Epidermal melanocyte (primary cell): ENCODE measurements at regions not wholly inside any gene's neighbourhood (a gene's known extent, or its start where the extent isn't known, plus 50 kb on each side); places are given as distances from the start of the nearest gene placed in this dataset.
A peak's percentile ranks its signal among the peaks of the same experiment; 100 is the strongest.

ENCODE experiments used
- DNase-seq: peaks from one replicate; pipeline ENCODE4 v3.0.0; 2011; ENCODE audit warnings: low spot score; ENCODE audit not compliant: insufficient read length

DNA sequence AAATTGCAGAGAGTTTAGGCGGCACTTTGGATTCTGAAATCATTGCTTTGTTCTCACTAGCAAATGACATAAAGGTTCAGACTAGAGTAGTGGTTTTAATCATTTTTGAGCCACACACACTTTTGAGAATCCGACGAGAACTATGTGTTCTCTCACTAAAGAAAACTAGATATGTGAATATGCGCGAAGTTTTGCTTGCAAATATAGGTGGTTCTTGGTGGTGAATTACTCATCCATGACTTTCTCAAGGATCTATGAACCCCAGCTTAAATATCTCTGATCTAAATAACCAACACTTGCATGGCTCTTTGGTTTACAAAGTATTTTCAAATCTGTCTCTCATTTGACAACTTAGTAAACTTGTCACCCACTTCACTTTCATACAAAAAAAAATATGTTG, 54.8 kb downstream of the NOG start:
- no peak for DNase-seq

GRCh38 chr17:56648806-56649205, 55.3 kb downstream of the NOG start:
- DNase-seq = no peak

GRCh38 chr17:56652628-56653027, 59.1 kb downstream of the NOG start:
- no peak for DNase-seq

DNA sequence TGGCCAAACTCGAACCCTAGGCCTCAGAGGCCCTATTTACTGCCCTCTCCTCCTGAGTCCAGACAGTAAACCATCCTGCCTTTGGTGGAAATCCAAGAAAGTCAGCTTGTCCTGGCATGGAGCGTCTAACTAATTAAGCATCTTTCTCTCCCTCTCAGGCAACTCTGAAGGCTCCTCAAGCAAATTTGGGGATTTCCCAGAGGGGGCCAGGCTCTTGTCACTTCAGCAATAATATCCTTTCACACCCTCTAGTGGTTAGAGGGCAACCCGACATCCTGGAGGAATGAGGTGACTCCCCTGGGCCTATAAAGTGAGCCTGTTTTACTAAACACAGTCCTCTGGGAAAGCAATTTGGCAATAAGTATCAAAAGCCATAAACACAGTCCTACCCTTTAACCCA, 60.4 kb downstream of the NOG start:
- DNase-seq = no peak

- DNase-seq = no peak
Observed at GRCh38 chr17:56656701-56657327, 63.3 kb downstream of the NOG start.

DNA sequence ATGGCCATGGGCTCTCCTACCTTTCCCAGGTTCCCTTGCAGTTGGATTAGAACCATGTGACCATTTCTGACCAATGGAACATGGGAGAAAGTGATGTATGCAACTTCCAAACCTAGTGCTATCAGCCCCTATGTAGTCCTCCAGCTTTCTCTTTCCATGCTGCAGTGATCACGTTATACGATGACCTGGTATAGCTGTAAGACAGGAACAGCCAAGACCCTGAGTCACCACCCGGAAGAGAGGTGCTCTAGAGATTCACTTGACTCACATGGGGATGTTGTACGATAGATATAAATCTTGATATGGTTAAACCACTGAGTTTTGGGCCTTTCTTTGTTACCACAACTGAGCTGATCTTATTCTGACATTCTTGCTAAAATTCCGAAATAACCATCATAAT, 65.1 kb downstream of the NOG start:
- no peak for DNase-seq

GRCh38 chr17:56659622-56660021, 66.1 kb downstream of the NOG start:
- DNase-seq = no peak

DNA sequence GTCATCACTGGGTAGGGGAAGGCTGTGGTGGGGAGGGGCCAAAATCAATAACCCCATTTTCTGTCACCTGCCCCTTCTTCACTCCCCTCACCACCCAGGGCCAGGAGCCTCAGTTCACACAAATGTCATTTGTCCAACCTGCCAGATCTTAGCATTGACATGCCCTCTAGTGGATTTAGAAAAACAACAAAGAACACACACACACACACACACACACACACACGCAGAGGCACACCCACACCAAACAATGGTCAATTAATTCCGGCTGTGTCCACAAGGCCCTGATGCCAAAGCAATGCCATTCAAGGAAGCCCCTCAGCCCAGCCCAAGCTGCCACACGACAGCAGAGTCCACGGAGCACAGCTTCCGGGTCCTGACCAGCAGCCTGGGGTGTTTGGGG, 68.4 kb downstream of the NOG start:
- no peak for DNase-seq

DNA sequence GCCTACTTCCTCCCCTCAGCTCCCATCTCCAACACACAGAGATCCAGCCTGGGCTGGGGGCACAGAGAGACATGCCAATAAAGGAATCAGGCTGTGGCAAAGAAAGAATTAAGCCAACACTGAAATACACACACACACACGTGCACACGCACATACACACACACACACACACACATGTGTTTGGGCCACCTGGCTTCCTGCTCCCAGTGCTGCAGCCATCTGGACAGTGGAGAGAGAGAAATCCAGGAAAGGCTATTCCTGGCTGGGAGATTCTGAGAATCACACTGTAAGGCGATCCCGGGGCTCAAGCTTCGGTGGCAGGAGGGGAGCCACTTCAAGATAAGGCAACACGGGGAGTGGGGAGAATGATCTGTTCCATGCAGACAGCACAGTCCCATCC, 72.4 kb downstream of the NOG start:
- no peak for DNase-seq

DNA sequence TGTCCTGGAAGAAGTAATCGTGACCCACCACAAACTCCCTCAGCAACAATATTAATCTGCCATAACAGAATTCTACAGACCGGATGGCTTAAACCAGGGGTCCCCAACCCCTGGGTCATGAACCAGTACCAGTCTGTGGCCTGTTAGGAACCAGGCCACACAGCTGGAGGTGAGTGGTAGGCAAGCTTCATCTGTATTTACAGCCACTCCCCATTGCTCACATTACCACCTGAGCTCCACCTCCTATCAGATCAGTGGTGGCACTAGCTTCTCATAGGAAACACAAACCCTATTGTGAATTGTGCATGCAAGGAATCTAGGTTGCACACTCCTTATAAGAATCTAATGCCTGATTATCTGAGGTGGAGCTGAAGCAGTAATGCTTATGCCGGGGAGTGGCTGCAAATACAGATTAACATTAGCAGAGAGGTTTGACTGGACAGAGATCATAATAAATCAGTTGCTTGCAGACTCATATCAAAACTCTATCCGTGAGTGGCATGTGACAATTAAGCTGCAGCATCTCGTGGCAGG, 74.5 kb downstream of the NOG start:
- no peak for DNase-seq

DNA sequence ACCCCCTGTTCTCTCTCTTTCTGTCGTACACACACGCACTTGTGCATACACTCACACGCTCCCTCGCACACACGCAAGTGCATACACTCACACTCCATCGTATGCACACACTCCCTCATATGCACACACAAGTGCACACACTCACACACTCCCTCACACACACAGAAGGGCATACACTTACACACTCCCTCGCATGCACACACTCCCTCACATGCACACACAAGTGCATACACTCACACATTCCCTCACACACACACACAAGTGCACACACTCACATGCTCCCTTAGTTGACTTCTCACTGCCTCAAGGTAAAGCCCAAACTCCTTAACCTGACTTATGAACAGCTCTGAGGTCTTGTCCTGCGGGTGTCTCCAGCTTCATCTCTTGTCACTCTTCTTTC, 78.7 kb downstream of the NOG start:
- no peak for DNase-seq

DNA sequence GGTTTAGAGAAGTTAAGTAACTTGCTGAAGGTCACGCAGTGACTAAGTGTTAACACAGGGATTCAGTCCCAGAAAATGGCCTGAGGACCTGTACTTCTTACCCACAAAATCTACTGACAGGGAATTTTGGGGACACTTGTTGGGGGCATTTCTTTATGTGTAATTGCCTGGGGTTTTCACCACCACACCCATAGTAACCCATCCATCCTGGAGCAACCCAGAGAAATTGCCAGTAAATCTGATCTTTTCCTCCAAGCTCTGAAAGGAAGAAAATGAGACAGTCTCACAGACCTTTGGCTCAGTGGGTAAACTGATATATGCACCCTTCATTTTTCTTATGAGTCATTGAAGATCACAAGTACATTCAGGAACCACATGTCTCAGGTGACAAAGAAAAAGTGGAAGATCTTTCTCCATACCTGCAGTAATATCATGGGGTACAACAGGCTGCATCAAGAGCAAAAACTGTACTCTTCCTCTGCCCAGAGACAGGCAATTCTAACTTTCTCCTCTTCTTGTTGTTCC, 81.0 kb downstream of the NOG start:
- no peak for DNase-seq

GRCh38 chr17:56675876-56676660, 82.6 kb downstream of the NOG start:
- DNase-seq = no peak

- DNase-seq = no peak
Observed at GRCh38 chr17:56676810-56677209, 83.3 kb downstream of the NOG start.

- no peak for DNase-seq
Observed at GRCh38 chr17:56678249-56679114, 85.0 kb downstream of the NOG start.

DNA sequence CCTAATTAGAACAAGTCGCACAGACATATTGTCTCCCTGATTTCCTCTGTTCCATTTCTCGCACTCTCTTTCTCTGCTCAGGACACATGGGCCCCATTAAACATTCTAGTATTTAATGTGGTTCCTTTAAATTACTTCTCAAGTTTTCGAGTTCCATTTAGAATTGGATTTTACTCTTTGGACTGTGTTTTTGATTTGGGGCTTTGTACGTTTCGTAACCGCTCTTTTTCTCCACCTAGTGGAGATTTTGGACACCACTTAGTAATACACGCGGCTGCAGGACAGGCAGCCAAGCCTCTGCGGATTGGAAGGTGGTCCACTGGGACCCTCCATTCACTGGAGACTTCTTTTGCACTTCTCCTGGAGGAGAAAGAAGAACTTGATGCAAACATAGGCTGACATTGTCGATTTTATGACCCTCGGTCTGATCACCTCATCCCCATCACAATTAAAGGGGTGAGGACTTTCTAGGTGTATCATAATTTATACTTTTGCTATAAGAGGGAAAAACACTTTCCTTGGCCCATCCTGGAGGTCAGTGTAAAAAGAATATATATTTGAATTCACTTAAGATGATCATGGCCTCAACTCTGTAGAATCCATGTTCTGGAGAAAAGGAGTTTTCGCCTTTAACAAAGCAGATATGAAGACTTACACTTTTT, 85.7 kb downstream of the NOG start:
- no peak for DNase-seq

DNA sequence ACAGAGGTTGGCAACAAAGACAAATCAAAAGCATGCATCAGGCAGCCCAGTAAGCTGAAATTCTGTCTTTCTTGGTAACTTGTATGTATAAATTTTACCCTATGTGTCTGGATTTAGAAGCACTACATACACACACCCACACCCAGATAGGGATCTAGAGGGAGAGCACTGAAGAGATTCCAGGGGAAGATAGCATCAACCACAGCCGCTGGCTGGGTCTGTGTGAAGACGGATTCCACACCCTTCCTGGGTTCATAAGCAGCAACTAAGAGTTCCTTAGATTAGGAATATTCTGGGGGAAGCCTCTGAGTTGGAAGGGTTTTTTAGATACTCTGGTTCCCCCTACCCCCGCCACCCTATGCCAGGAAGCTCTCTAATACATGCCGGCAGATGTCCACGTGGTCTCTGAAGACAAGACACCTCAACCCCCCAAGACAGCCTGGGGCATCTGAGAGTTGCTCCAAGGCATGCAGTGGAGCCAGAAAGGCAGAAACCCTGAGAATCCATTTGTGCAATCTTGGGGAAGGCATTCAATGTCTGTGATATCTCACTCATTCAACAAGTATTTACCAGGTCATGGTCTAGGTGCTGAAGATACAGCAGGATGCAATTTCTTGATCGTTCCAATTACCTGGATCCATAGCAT, 86.4 kb downstream of the NOG start:
- no peak for DNase-seq

GRCh38 chr17:56680676-56681075, 87.2 kb downstream of the NOG start:
- DNase-seq = no peak

DNA sequence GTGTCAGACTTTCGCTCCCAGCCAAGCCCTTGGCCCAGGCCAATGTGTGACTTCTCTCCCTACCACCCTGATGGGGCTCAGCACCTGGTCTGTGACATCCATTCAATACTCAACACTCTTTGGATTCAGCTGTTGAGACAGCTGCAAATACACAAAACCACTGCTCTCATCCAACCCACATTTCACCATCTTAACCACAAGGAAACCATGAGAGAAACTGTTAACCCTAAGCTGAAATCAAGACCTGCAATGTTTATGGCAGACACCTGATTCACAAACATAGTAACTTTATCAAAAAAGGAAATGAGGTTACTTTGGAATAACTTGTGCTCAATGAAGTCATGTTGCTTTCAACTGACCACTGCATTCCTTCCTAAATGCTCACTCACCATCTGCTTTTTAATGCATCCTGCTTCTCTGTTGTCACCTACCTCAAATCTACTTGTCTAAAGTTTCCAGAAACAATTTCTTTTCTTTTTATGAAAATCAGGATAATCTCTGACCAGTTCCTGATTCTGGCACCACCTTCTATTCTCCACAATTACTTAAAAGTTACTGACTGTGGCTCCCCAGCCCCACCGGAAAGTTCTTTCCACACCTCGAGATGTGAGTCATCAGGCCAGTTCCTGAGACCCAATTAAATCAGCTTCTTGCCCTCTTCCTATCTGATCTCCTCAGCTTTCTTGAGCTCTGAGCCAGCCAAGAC, 88.2 kb downstream of the NOG start:
- DNase-seq = peak; percentile 36

- no peak for DNase-seq
Observed at GRCh38 chr17:56688151-56688550, 94.7 kb downstream of the NOG start.
